ENCODE measurements at regions not wholly inside any gene's neighbourhood (a gene's known extent, or its start where the extent isn't known, plus 50 kb on each side); places are given as distances from the start of the nearest gene placed in this dataset.
"Not testable (repeated sequence)": the region's sequence is repeated elsewhere in the genome, so short reads cannot be mapped to it uniquely, and the experiment has no call there.

- not testable (repeated sequence) for DNase-seq (ENCODE audit: low spot score)
These were observed 95.6 kb upstream of the NOTCH2NLA start for GRCh38 chr1:146324463-146324862.

GRCh38 chr1:146323302-146323701 lies 94.5 kb upstream of the NOTCH2NLA start:
- DNase-seq (ENCODE audit: low spot score): not testable (repeated sequence)

GRCh38 chr1:146322893-146323292 lies 94.1 kb upstream of the NOTCH2NLA start:
- DNase-seq (ENCODE audit: low spot score): not testable (repeated sequence)

GRCh38 chr1:146318715-146319114 lies 89.9 kb upstream of the NOTCH2NLA start:
- not testable (repeated sequence) for DNase-seq (ENCODE audit: low spot score)

- DNase-seq (ENCODE audit: low spot score): not testable (repeated sequence)
These were observed 89.0 kb upstream of the NOTCH2NLA start for GRCh38 chr1:146317785-146318184.

GRCh38 chr1:146314449-146315246 lies 85.8 kb upstream of the NOTCH2NLA start:
- DNase-seq (ENCODE audit: low spot score): not testable (repeated sequence)

- DNase-seq (ENCODE audit: low spot score): not testable (repeated sequence)
These were observed 81.8 kb upstream of the NOTCH2NLA start for GRCh38 chr1:146310579-146310978.

GRCh38 chr1:146309427-146309826 lies 80.6 kb upstream of the NOTCH2NLA start:
- DNase-seq (ENCODE audit: low spot score): not testable (repeated sequence)

GRCh38 chr1:146308892-146309291 lies 80.1 kb upstream of the NOTCH2NLA start:
- DNase-seq (ENCODE audit: low spot score): not testable (repeated sequence)

- not testable (repeated sequence) for DNase-seq (ENCODE audit: low spot score)
These were observed 79.3 kb upstream of the NOTCH2NLA start for GRCh38 chr1:146308152-146308551.

GRCh38 chr1:146307632-146308031 lies 78.8 kb upstream of the NOTCH2NLA start:
- not testable (repeated sequence) for DNase-seq (ENCODE audit: low spot score)

GRCh38 chr1:146306651-146307050 lies 77.8 kb upstream of the NOTCH2NLA start:
- DNase-seq (ENCODE audit: low spot score): not testable (repeated sequence)

- not testable (repeated sequence) for DNase-seq (ENCODE audit: low spot score)
These were observed 76.6 kb upstream of the NOTCH2NLA start for GRCh38 chr1:146305442-146305841.

GRCh38 chr1:146298575-146298897 lies 69.7 kb upstream of the NOTCH2NLA start:
- DNase-seq (ENCODE audit: low spot score): not testable (repeated sequence)

- DNase-seq (ENCODE audit: low spot score): not testable (repeated sequence)
These were observed 69.2 kb upstream of the NOTCH2NLA start for GRCh38 chr1:146297781-146298574.

GRCh38 chr1:146292940-146293936 lies 64.4 kb upstream of the NOTCH2NLA start:
- DNase-seq (ENCODE audit: low spot score): not testable (repeated sequence)

GRCh38 chr1:146292424-146292823 lies 63.6 kb upstream of the NOTCH2NLA start:
- DNase-seq (ENCODE audit: low spot score): not testable (repeated sequence)

GRCh38 chr1:146287881-146288280 lies 59.1 kb upstream of the NOTCH2NLA start:
- not testable (repeated sequence) for DNase-seq (ENCODE audit: low spot score)

GRCh38 chr1:146284760-146285159 lies 55.9 kb upstream of the NOTCH2NLA start:
- DNase-seq (ENCODE audit: low spot score): not testable (repeated sequence)

- DNase-seq (ENCODE audit: low spot score): not testable (repeated sequence)
These were observed 54.7 kb upstream of the NOTCH2NLA start for GRCh38 chr1:146283527-146283880.

GRCh38 chr1:146282807-146283526 lies 54.1 kb upstream of the NOTCH2NLA start:
- DNase-seq (ENCODE audit: low spot score): not testable (repeated sequence)
